IgD-negative memory B cell (primary cell): ENCODE measurements at regions not wholly inside any gene's neighbourhood (a gene's known extent, or its start where the extent isn't known, plus 50 kb on each side); places are given as distances from the start of the nearest gene placed in this dataset.

Source experiments
- H3K27ac Mint-ChIP-seq, 3 donors: one replicate each; pipeline ENCODE4 v1.8.0; 2020 to 2022; ENCODE audit warnings: mild to moderate bottlenecking in 3 of 3, mixed read lengths in 3 of 3, moderate library complexity in 1 of 3
- H3K27me3 Mint-ChIP-seq: one replicate; pipeline ENCODE4 v1.8.0; 2021; ENCODE audit warnings: mixed read lengths
- H3K36me3 Mint-ChIP-seq: one replicate; pipeline ENCODE4 v1.8.0; 2020; ENCODE audit warnings: mild to moderate bottlenecking, mixed read lengths
- H3K4me1 Mint-ChIP-seq, 3 donors: one replicate each; pipeline ENCODE4 v1.8.0; 2020 to 2022; ENCODE audit warnings: mixed read lengths in 3 of 3, mild to moderate bottlenecking in 1 of 3
- H3K4me3 Mint-ChIP-seq, 4 donors: one replicate each; pipeline ENCODE4 v1.8.0; 2020 to 2022; ENCODE audit warnings: mild to moderate bottlenecking in 4 of 4, mixed read lengths in 4 of 4, moderate library complexity in 3 of 4
- H3K9me3 Mint-ChIP-seq, 3 donors: one replicate each; pipeline ENCODE4 v1.8.0; 2020 to 2021; ENCODE audit warnings: mixed read lengths in 3 of 3, mild to moderate bottlenecking in 1 of 3

DNA sequence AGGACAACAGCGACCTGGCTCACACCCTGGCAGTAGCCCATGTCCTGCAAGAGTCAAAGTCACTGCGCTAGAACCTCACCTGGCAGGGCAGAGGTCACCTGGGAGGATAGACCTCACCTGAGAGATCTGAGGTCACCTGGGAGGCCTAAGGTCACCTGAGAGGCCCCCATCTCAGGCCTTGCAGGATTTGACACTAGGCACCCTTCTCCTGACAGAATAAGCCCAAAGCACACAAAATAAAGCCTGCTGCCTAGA, 75.2 kb upstream of the SPTLC1 start:
- peaks cover 0 to 1% (median 0%) of the 10 kb centered on the region in 3 donors for H3K4me1 Mint-ChIP-seq
- H3K27me3 Mint-ChIP-seq = peaks cover 18% of the 10 kb centered on the region

DNA sequence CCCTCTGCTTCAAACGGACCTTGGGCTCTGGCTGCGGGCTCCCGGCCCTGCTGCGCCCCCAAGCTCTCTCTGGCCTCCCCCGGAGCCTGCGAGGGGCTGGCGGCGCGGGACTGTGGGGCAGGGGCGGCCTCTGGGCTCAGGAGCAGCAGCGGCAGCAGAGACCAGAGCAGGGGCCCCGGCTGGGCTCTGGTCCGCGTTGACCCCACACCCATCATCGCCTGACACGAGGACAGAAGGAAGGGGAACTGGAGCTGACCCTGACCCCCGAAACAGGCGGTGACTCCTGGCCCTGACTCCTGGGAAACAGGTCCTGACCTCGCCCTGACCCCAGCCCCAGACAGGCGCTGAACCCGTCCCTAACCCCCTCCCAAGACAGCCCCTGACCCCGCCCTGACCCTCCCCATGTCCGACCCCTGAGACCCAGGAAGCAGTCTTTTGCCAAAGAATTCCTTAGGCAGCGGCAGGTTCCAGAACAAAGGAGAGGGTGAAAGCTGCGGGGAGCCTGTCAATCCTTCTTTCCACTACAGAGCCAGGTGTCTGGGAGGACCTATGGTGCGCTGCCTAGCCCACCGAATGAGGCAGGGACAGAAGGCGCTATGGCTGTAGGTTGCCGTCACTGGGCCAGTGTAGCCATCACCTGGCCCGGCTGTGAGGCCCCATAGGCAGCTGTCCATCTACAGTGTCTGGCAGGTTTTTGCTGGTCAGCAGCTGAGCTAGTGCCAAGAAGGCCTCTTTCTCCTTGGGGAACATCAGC, 74.7 kb upstream of the SPTLC1 start:
- peaks cover 2% of the 10 kb centered on the region for H3K36me3 Mint-ChIP-seq
- H3K4me1 Mint-ChIP-seq = peaks cover 0 to 1% (median 0%) of the 10 kb centered on the region in 3 donors
- no peak overlapping the region for H3K4me3 Mint-ChIP-seq
- peaks cover 20% of the 10 kb centered on the region for H3K27me3 Mint-ChIP-seq
- H3K27ac Mint-ChIP-seq = no peak overlapping the region
- H3K9me3 Mint-ChIP-seq = no peaks in the 10 kb centered on the region

More for the DNA sequence above, 75.2 kb upstream of the SPTLC1 start:
- H3K4me3 Mint-ChIP-seq = no peak overlapping the region
- no peaks in the 10 kb centered on the region for H3K9me3 Mint-ChIP-seq
- no peak overlapping the region for H3K27ac Mint-ChIP-seq
- H3K36me3 Mint-ChIP-seq = peaks cover 2% of the 10 kb centered on the region

DNA sequence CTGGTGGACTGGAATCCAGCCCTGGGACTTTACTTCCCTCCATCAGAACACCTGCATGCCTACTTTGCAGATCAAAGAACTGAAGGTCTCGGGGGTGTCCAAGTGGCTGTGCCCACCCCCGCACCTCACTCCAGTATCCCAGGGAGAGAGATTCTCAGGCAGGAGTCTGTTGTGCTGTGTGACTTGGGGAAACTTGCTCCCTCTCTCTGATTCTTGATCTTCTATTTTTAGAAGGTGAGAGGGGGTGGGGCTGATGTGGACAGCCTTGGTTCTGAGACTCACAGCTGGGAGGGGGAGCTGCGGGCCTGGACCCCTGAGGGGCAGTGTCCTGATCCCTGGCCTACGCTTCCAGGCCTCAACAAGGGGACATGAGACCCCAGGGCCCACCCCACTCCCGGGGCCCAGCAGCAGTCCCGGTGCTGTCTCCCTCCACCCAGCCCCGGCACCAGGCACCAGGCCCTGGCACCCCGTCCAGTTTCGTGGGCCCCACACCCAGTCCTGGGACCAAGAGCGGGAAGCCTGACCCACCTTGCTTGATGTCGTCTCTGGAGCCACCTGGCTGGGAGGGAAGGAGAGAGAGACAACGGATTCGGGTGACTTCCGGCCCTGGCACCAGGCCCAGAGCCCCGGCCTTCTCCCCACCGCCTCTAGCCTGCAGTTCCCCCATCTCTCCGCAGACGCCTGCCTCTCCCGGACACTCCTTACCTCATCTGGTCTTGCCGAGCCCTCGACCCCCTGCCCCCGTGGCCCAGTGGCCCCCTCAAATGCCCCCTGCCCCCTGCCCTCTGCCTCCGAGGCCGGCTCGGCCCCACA, 74.0 kb upstream of the SPTLC1 start:
- H3K27me3 Mint-ChIP-seq = peaks cover 20% of the 10 kb centered on the region
- no peaks in the 10 kb centered on the region for H3K9me3 Mint-ChIP-seq
- H3K36me3 Mint-ChIP-seq = peaks cover 2% of the 10 kb centered on the region
- no peak overlapping the region for H3K27ac Mint-ChIP-seq
- H3K4me1 Mint-ChIP-seq = peaks cover 0 to 1% (median 0%) of the 10 kb centered on the region in 3 donors
- no peak overlapping the region for H3K4me3 Mint-ChIP-seq

DNA sequence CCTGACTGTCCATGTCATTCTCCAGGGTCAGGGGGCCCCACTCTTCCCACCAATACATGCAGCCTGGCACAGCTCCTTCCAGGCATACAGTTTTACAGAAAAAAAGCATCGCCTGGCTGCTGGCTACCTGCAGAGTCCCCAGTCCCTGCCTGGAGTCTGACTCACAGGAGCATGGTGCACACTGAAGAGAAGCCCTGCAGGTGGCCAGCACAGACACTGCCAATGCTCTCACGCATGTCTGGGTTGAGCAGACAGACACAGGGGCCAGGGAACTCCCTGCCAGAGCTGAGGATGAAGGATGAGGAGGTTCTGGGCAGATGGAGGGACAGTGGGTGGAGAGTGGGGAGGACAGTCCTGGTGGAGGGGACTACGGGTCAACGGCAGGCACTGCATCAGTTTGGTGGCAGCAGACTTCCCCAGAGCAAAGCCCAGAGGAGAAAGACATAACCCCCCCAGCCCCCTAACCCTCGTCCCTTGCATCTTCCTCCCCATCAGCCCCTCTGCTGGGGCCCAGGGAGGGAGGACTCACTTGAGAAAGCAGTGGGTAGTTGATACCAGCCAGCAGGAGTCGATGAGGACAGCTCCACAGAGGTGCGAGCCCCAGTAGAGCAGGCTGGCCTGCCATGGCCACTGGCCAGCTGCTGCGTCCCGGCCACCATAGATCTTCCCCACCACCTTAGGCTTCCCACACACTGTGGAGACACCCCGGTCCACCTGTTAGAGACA, 72.9 kb upstream of the SPTLC1 start:
- Mint-ChIP-seq H3K4me3 (no peak overlapping the region), H3K4me1 (peaks cover 0 to 1% (median 0%) of the 10 kb centered on the region in 3 donors), H3K36me3 (peaks cover 4% of the 10 kb centered on the region), H3K27ac (no peak overlapping the region), H3K27me3 (peaks cover 19% of the 10 kb centered on the region), H3K9me3 (peaks cover 0 to 2% (median 0%) of the 10 kb centered on the region in 3 donors)

DNA sequence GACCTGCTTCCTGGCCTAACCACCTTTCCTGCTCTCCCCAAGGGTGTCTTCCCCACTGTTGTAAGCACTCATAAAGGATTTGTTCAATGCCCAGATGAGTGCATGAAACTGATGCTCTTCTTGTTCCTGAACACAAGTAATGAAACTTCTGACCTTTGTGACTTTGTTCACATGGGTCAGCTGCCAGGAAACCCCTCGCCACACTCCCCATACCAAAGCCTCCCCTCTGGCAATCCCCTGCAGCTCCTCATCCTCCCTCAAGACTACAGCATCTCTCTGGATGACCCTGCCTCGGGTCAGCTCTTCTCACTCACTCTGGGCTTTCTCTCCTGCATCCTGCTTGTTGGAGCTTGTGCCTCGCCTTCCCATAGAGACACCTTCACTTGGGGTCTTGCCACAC, 72.2 kb upstream of the SPTLC1 start:
- Mint-ChIP-seq H3K4me3 (no peak overlapping the region), H3K36me3 (peaks cover 4% of the 10 kb centered on the region), H3K27ac (peak overlapping the region in 1 of 3 donors; percentile 1), H3K9me3 (peaks cover 0 to 2% (median 0%) of the 10 kb centered on the region in 3 donors), H3K4me1 (peaks cover 0 to 1% (median 0%) of the 10 kb centered on the region in 3 donors), H3K27me3 (peaks cover 14% of the 10 kb centered on the region)

DNA sequence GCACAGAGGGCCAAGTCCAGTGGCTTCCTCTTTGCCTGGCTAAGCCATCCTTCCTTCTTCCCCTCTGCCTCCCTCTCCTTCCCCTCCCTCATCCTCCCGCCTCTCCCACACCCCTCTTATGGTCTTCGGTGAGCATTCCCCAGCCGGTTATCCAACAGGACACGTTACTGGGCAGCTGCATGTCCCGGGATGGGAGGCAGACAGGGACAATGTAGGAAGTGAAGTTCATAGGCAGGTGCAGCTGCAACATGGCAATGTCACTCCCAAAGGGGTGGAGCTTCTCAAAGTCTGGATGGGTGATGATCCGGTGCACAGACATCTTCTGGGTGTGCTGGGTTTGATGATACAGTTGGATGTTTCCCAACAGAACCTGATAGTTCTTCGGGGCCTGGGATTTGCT, 71.4 kb upstream of the SPTLC1 start:
- Mint-ChIP-seq H3K36me3 (peaks cover 4% of the 10 kb centered on the region), H3K27me3 (peaks cover 15% of the 10 kb centered on the region), H3K27ac (no peak overlapping the region), H3K9me3 (peaks cover 0 to 2% (median 0%) of the 10 kb centered on the region in 3 donors), H3K4me3 (no peak overlapping the region), H3K4me1 (peaks cover 0 to 1% (median 0%) of the 10 kb centered on the region in 3 donors)

DNA sequence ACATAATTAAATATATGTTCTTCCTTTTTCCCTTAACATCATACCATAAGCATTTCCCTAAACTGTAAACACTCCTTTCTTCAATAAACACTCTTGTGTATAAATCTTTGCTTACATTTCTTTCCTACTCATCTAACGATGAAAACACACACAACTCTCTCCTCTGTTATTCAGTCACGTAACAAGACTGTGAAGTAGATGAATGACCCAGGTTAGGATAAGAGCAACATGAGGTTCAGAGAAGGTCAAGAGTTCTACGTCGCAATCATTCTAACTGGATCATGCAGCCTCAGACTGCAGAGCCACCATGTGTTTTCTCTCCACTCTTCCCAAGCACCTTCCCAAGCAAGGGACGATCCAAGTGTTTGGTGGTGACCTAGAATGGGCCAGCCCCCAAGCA, 70.5 kb upstream of the SPTLC1 start:
- Mint-ChIP-seq H3K27ac (no peak overlapping the region), H3K36me3 (peaks cover 4% of the 10 kb centered on the region), H3K27me3 (peaks cover 15% of the 10 kb centered on the region), H3K9me3 (peaks cover 0 to 2% (median 0%) of the 10 kb centered on the region in 3 donors), H3K4me1 (peaks cover 0 to 1% (median under 1%) of the 10 kb centered on the region in 3 donors), H3K4me3 (no peak overlapping the region)

DNA sequence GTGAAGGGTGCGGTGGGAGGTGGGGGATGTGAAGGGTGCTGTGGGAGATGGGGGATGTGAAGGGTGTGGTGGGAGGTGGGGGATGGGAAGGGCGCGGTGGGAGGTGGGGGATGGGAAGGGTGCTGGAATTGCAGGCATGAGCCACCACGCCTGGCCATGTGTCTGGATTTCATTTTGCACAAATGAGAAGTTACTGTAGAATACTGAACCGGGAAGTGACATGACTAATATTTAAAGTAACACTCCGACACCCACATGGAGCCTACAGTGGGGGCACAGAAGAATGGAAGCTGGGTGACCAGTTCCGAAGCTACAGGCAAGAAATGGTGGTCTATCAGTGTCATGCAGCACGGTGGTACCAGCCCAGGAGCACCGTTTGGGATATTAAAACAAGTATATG, 69.9 kb upstream of the SPTLC1 start:
- H3K4me1 Mint-ChIP-seq = peaks cover 0 to 5% (median 1%) of the 10 kb centered on the region in 3 donors
- H3K27me3 Mint-ChIP-seq = peaks cover 15% of the 10 kb centered on the region
- peaks cover 4% of the 10 kb centered on the region for H3K36me3 Mint-ChIP-seq
- no peak overlapping the region for H3K4me3 Mint-ChIP-seq
- H3K27ac Mint-ChIP-seq = no peak overlapping the region
- peaks cover 0 to 2% (median 0%) of the 10 kb centered on the region in 3 donors for H3K9me3 Mint-ChIP-seq

DNA sequence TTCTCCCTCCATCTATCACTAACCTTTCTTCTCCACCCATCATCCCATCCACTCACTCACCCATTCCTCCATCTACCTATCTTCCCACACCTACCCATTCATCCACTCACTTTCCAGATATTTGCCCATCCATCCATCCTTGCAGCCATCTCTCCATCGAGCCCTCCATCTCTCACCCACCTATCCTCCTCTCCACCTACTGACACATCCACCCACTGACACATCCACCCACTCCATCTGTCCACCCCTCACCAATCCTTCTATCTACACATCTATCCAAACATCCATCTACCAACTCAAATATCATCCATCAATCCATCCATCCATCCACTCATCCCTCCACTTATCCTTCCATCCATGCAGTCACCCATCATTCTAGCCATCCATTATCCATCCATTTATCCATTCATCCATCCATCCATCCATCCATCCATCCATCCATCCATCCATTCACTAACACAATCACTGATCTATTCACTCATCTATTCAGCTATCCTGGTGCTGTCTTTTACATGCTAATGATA, 68.9 kb upstream of the SPTLC1 start:
- Mint-ChIP-seq H3K4me3 (no peak overlapping the region), H3K27ac (no peak overlapping the region), H3K4me1 (peaks cover 0 to 5% (median 4%) of the 10 kb centered on the region in 3 donors), H3K36me3 (peaks cover 4% of the 10 kb centered on the region), H3K27me3 (peaks cover 15% of the 10 kb centered on the region), H3K9me3 (peaks cover 0 to 2% (median 0%) of the 10 kb centered on the region in 3 donors)

DNA sequence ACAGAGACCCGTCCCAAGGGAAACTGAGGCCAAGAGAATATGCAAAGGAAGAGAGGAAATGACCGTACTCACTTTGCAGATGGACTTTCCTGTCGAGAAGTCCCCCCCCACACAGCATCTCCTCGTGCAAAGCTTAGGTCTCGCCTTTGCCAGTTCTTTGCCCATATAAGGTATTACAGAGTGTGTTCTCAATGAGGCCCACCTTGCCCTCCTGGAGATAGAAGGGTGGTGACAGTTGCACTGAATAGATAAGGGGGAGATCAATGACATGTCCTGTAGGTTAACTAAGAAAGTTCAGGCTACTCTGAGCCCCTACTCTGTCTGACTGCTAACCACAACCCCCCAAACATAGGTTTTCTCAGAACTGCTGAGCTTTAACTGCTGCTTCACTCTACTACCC, 68.2 kb upstream of the SPTLC1 start:
- no peak overlapping the region for H3K4me3 Mint-ChIP-seq
- H3K36me3 Mint-ChIP-seq = peaks cover 4% of the 10 kb centered on the region
- no peak overlapping the region for H3K27ac Mint-ChIP-seq
- H3K9me3 Mint-ChIP-seq = peaks cover 0 to 2% (median 0%) of the 10 kb centered on the region in 3 donors
- H3K27me3 Mint-ChIP-seq = peaks cover 15% of the 10 kb centered on the region
- H3K4me1 Mint-ChIP-seq = peaks cover 0 to 5% (median 4%) of the 10 kb centered on the region in 3 donors

DNA sequence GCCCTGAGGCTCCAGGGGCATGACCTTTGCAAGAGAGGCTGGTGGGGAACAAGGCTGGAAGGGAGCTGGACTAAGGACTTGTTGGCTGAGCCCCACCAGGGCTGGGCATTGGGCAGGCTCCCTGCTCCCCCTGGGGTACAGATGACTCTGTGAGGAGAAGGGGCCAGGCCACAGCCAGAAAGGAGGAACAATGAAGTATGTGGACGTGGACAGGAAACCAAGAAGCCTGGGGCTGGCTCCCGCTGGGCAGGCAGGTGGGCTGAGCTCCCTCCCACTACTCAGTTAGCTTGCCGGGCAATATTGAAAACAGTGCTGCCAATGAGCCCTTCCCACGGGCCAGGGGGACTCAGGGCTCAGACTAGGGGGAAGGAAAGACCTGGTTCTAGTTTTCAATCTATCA, 66.1 kb upstream of the SPTLC1 start:
- H3K4me3 Mint-ChIP-seq = peak overlapping the region in 1 of 4 donors; percentile 90

DNA sequence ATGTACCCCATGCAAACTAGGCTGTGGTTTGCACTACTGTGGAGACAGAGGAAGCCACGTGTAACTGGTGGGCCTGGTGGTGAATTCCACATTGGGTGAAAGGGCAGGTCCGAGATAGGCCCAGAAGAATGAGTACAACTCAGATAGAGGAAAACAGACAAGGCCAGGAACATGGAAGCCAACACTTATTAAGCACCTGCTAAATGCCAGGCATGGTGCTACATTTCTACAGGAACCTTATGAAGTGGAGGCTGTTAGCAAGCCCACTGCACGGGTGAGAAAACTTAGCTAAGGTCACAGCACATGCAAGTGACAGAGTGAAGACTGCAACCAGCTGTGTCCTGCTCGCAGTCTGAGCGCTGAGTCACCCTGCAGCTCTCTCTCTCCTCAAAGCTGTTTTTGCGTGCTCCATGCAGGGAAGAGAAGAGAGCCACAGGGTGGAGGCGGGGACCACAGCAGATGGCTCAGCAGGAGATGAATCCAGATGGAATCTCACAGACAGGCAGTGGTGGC, 65.5 kb upstream of the SPTLC1 start:
- no peak overlapping the region for H3K27ac Mint-ChIP-seq
- H3K4me1 Mint-ChIP-seq = peaks cover 0 to 5% (median 4%) of the 10 kb centered on the region in 3 donors
- peaks cover 8% of the 10 kb centered on the region for H3K27me3 Mint-ChIP-seq
- H3K36me3 Mint-ChIP-seq = peaks cover 5% of the 10 kb centered on the region
- H3K4me3 Mint-ChIP-seq = peak overlapping the region in 1 of 4 donors; percentile 90
- H3K9me3 Mint-ChIP-seq = peaks cover 0 to 2% (median 0%) of the 10 kb centered on the region in 3 donors

More for the DNA sequence above, 66.1 kb upstream of the SPTLC1 start:
- Mint-ChIP-seq H3K27me3 (peaks cover 8% of the 10 kb centered on the region), H3K9me3 (peaks cover 0 to 2% (median 0%) of the 10 kb centered on the region in 3 donors), H3K36me3 (peaks cover 4% of the 10 kb centered on the region), H3K27ac (no peak overlapping the region), H3K4me1 (peaks cover 0 to 5% (median 4%) of the 10 kb centered on the region in 3 donors)

DNA sequence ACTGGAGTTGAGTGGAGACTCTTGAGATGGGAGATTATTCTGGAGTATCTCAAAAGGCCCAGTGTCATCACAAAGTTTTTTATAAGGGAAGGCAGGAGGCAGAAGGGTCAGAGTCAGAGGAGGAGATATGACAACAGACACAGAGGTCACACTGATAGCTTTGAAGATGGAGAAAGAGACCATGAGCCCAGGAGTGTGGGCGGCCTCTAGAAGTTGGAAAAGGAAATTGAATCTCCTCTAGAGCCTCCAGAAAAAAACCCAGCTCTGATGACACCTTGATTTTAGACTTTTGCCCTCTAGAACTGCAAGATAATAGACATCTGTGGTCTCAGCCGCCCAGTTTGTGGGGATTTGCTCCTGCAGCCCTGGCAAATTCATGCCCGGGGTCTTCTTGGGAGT, 64.8 kb upstream of the SPTLC1 start:
- H3K4me3 Mint-ChIP-seq = no peak overlapping the region
- H3K27ac Mint-ChIP-seq = no peak overlapping the region
- peaks cover 4% of the 10 kb centered on the region for H3K27me3 Mint-ChIP-seq
- peaks cover 0 to 5% (median 3%) of the 10 kb centered on the region in 3 donors for H3K4me1 Mint-ChIP-seq
- H3K9me3 Mint-ChIP-seq = peaks cover 0 to 2% (median 0%) of the 10 kb centered on the region in 3 donors
- peaks cover 3% of the 10 kb centered on the region for H3K36me3 Mint-ChIP-seq

DNA sequence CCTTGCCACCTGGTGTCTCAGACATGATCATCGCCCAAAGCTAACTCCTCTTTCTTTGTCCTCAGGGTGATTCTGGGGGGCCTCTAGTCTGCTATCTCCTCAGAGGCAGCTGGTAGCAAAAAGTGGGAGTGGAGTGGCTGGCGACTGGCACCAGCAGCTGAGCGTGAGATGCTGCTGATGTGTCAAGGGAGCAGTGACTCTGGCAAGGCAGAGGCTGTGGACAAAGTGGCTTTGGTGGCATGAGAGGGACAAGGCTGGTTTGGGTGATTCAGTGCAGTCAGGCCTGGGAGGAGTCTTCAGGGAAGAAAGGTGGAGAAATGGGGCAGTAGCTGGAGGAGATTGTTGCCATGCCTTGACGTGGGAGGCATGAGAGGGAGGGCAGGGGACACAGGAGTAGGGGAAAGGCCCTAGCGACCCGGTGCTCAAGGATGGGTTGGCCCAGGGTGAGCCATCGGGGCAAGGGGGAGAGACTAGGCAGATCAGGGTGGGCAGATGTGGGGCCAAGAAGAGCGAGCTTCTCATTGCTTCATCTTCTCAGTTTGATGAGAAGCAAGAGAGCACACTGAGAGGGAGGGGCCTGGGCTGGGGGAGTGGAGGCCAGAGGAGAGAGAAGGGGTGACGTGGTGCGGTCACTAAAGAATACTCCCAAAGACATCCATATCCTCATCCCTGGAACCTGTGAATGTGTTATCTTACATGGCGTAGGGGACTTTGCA, 64.2 kb upstream of the SPTLC1 start:
- Mint-ChIP-seq H3K9me3 (peaks cover under 1 to 2% (median 1%) of the 10 kb centered on the region in 3 donors), H3K36me3 (peaks cover 3% of the 10 kb centered on the region), H3K4me3 (no peak overlapping the region), H3K27ac (no peak overlapping the region), H3K27me3 (peaks cover 4% of the 10 kb centered on the region), H3K4me1 (peaks cover 0 to 5% (median 3%) of the 10 kb centered on the region in 3 donors)
